K562 (cell line): ENCODE measurements at regions not wholly inside any gene's neighbourhood (a gene's known extent, or its start where the extent isn't known, plus 50 kb on each side); places are given as distances from the start of the nearest gene placed in this dataset.

Experiments used
- ATAC-seq: fragments of 200-7000 bp; cut with Tn5 transposase; 3 replicates; pipeline ENCODE4 v1.9.1; 2020; ENCODE audit warnings: moderate library complexity
- BruUV-seq: library from RNA; stranded (reverse); fragments of 400-500 nt; replicated peaks from 2 replicates; lab custom pipeline; 2021; lab: Mats Ljungman, UMichigan
- CTCF ChIA-PET: fragments of 300-600 bp; formaldehyde crosslinking; extraction: SDS; loops from one replicate; lab custom pipeline; 2021; ENCODE audit warnings: low intra/inter-chr PET ratio; lab: Yijun Ruan, JAX
- POLR2A ChIA-PET: fragments of 300-600, 350-650 bp; sonication (Branson Sonifier 250); formaldehyde crosslinking; extraction: SDS; loops from one replicate; lab custom pipeline; 2021; ENCODE audit warnings: antibody characterized with exemption, inconsistent platforms; lab: Yijun Ruan, JAX
- DNase-seq, 4 experiments: peaks; one replicate each; pipeline versions ENCODE4 v3.0.0 to v3.0.0-alpha.2; 2011 to 2018; ENCODE audit warnings: low spot score in 3 of 4, mixed read lengths in 3 of 4; ENCODE audit errors: extremely low read depth in 1 of 4
- FAIRE-seq: peaks from 2 replicates; lab custom pipeline; 2011; peaks lifted over from hg19 to GRCh38; lab: Jason Lieb, UNC
- H2AFZ ChIP-seq: 2 replicates; pipeline ENCODE4 v1.6.0; 2011; ENCODE audit warnings: low read depth, low read length, control low read depth, inconsistent platforms
- H3K27ac ChIP-seq: fragments of 200-600 bp; 3 replicates; pipeline ENCODE4 v1.8.0; 2011; ENCODE audit warnings: low read depth, mild to moderate bottlenecking, control low read depth, inconsistent platforms, low read length, moderate library complexity, mixed read lengths; ENCODE audit errors: extremely low read depth
- H3K27me3 ChIP-seq, 2 experiments: fragments of 300-600 bp in 1 of 2; 2 replicates in 1 of 2; 3 replicates in 1 of 2; pipeline versions ENCODE4 v1.6.0 to v1.8.0; 2011; ENCODE audit warnings: inconsistent platforms in 2 of 2, low read length in 2 of 2, mild to moderate bottlenecking in 1 of 2, mixed read lengths in 1 of 2, moderate library complexity in 1 of 2; ENCODE audit not compliant: control insufficient read depth in 2 of 2, insufficient read depth in 2 of 2
- H3K36me3 ChIP-seq: fragments of 300-600 bp; 3 replicates; pipeline ENCODE4 v1.8.0; 2011; ENCODE audit warnings: mild to moderate bottlenecking, low read length, inconsistent platforms; ENCODE audit not compliant: control insufficient read depth, insufficient read depth
- H3K4me1 ChIP-seq, 2 experiments: fragments of 200-600 bp in 1 of 2; replicated peaks in 1 of 2; 2 replicates in 1 of 2; 3 replicates in 1 of 2; pipeline versions ENCODE4 v1.5.1 to v1.8.0; 2011; ENCODE audit warnings: inconsistent platforms in 2 of 2, low read length in 2 of 2, mild to moderate bottlenecking in 1 of 2, mixed read lengths in 1 of 2, moderate library complexity in 1 of 2; ENCODE audit not compliant: control insufficient read depth in 2 of 2, insufficient read depth in 2 of 2
- H3K4me2 ChIP-seq: 2 replicates; pipeline ENCODE4 v1.6.1; 2011; ENCODE audit warnings: low read length, control low read depth, inconsistent platforms, mixed read lengths; ENCODE audit not compliant: insufficient read depth
- H3K4me3 ChIP-seq: fragments of 200-600 bp; sonication (generic), shearing (Covaris generic); 2 replicates; pipeline ENCODE4 v1.5.1; 2016; ENCODE audit warnings: control low read depth, inconsistent platforms
- H3K79me2 ChIP-seq: fragments of 200-600 bp; 3 replicates; pipeline ENCODE4 v1.8.0; 2011; ENCODE audit warnings: low read length, inconsistent platforms; ENCODE audit not compliant: control insufficient read depth, insufficient read depth
- H3K9ac ChIP-seq, 2 experiments: 2 replicates each; pipeline versions ENCODE4 v1.6.0 to v1.6.1; 2011; ENCODE audit warnings: low read depth in 2 of 2, low read length in 2 of 2, control low read depth in 1 of 2, inconsistent platforms in 1 of 2, mild to moderate bottlenecking in 1 of 2, mixed read lengths in 1 of 2; ENCODE audit not compliant: insufficient read depth in 1 of 2
- H3K9me1 ChIP-seq: one replicate; pipeline ENCODE4 v1.6.0; 2011; ENCODE audit warnings: inconsistent platforms, mild to moderate bottlenecking, low read length, moderate library complexity; ENCODE audit not compliant: control insufficient read depth, insufficient read depth
- H3K9me3 ChIP-seq: replicated peaks from 2 replicates; pipeline ENCODE4 v1.5.1; 2011; ENCODE audit warnings: low read depth, low read length, inconsistent platforms; ENCODE audit not compliant: control insufficient read depth, insufficient read depth
- H4K20me1 ChIP-seq: replicated peaks from 2 replicates; pipeline ENCODE4 v1.6.1; 2011; ENCODE audit warnings: low read length, inconsistent platforms, mixed read lengths; ENCODE audit not compliant: control insufficient read depth, insufficient read depth
- HDAC6 ChIP-seq: IDR thresholded peaks from 2 replicates; pipeline ENCODE4 v1.6.1; 2012; ENCODE audit warnings: low read depth, mild to moderate bottlenecking, control low read depth, inconsistent platforms, low read length, moderate library complexity
- KHSRP ChIP-seq: fragments of 450-650 bp; IDR thresholded peaks from 2 replicates; pipeline ENCODE4 v1.6.1; 2017
- MLLT1 ChIP-seq, 2 experiments: fragments of 450-650 bp; IDR thresholded peaks; 2 replicates each; pipeline ENCODE4 v1.6.1; 2016
- POLR2H ChIP-seq: IDR thresholded peaks from 2 replicates; pipeline ENCODE4 v1.6.1; 2016; ENCODE audit warnings: missing genetic modification characterization, low read depth, mild to moderate bottlenecking, control low read depth, missing compliant biosample characterization, moderate library complexity
- POLR3A ChIP-seq: IDR thresholded peaks from 2 replicates; pipeline ENCODE4 v1.6.1; 2011; ENCODE audit warnings: borderline replicate concordance, mild to moderate bottlenecking, moderate library complexity; ENCODE audit not compliant: insufficient read length, insufficient read depth; ENCODE audit errors: extremely low read depth
- XRCC5 ChIP-seq: fragments of 200-400 bp; formaldehyde crosslinking; IDR thresholded peaks from 2 replicates; pipeline ENCODE4 v1.6.1; 2017; ENCODE audit warnings: low read depth, mild to moderate bottlenecking, low read length
- ZBTB2 ChIP-seq: fragments of 450-650 bp; IDR thresholded peaks from 2 replicates; pipeline ENCODE4 v1.6.1; 2016; ENCODE audit warnings: antibody characterized with exemption
- ZC3H8 ChIP-seq: fragments of 450-650 bp; IDR thresholded peaks from 2 replicates; pipeline ENCODE4 v1.6.1; 2017
- ZNF134 ChIP-seq: fragments of 250-450 bp; sonication (Bioruptor Pico); conservative IDR thresholded peaks from 2 replicates; pipeline ENCODE4 v1.4.0; 2020
- ZNF280A ChIP-seq: fragments of 450-650 bp; IDR thresholded peaks from 2 replicates; pipeline ENCODE4 v1.6.1; 2018; ENCODE audit warnings: mild to moderate bottlenecking, low read depth; ENCODE audit not compliant: partially characterized antibody
- ZNF766 ChIP-seq: fragments of 200-800 bp; sonication (Bioruptor generic); conservative IDR thresholded peaks from 2 replicates; pipeline ENCODE4 v1.6.1; 2016; ENCODE audit warnings: missing genetic modification characterization, missing compliant biosample characterization
- WGBS: fragments of 100-300 bp; shearing (Covaris generic); methylation state at CpG from one replicate; pipeline ENCODE4 v1.1.6; 2016; ENCODE audit warnings: low coverage, mixed read lengths; ENCODE audit not compliant: insufficient coverage; ENCODE audit errors: missing lambda C conversion rate; 5-methylcytosine and 5-hydroxymethylcytosine counted together
- in situ Hi-C: fragments of 300-500 bp; cut with MboI; formaldehyde crosslinking; loops from 4 replicates; pipeline ENCODE4 v1.15.0; 2018; ENCODE audit warnings: inconsistent platforms, mixed read lengths
- intact Hi-C: fragments of 100-400 bp; cut with micrococcal nuclease; formaldehyde crosslinking; loops from 2 replicates; pipeline ENCODE4 v1.14.2; 2022
- TF ChIP-seq, protein P1 (sequence below): fragments of 250-450 bp; sonication (Bioruptor Pico); IDR thresholded peaks from 2 replicates; pipeline ENCODE4 v1.5.0; 2021; ENCODE audit warnings: mild to moderate bottlenecking, moderate library complexity
- TF ChIP-seq, protein P2 (sequence below), 3 experiments: fragments of 200-800 bp in 1 of 3; sonication (Bioruptor generic) in 1 of 3; sonication (generic) in 1 of 3; formaldehyde crosslinking in 1 of 3; IDR thresholded peaks; 2 replicates each; pipeline versions ENCODE4 v1.6.1 to v1.8.0; 2016 to 2022; ENCODE audit warnings: mild to moderate bottlenecking in 2 of 3, missing compliant biosample characterization in 2 of 3, missing genetic modification characterization in 2 of 3, missing genetic modification reagents in 1 of 3
- TF ChIP-seq, protein P3 (sequence below): fragments of 250-450 bp; sonication (Bioruptor Pico); IDR thresholded peaks from 2 replicates; pipeline ENCODE4 v1.9.0; 2021; ENCODE audit warnings: mild to moderate bottlenecking

GRCh38 chr2:193538061-193538460, 1343.3 kb upstream of the TMEFF2 start:
- no peaks in the 10 kb centered on the region for H3K36me3 ChIP-seq
- no peak overlapping the region for H3K4me3 ChIP-seq
- no peak overlapping the region for H3K27ac ChIP-seq
- no peaks in the 10 kb centered on the region for H4K20me1 ChIP-seq
- TF ChIP-seq POLR3A (no peak), ZC3H8 (no peak), ZNF280A (no peak), ZNF766 (CRISPR knock-in tag) (no peak), MLLT1 (IDR thresholded peaks at IDR 0.05) (no peak), ZBTB2 (no peak), XRCC5 (no peak), POLR2H (tag) (no peak), HDAC6 (no peak), ZNF134 (CRISPR knock-in tag) (no peak), KHSRP (no peak)
- TF ChIP-seq, protein P1, sequence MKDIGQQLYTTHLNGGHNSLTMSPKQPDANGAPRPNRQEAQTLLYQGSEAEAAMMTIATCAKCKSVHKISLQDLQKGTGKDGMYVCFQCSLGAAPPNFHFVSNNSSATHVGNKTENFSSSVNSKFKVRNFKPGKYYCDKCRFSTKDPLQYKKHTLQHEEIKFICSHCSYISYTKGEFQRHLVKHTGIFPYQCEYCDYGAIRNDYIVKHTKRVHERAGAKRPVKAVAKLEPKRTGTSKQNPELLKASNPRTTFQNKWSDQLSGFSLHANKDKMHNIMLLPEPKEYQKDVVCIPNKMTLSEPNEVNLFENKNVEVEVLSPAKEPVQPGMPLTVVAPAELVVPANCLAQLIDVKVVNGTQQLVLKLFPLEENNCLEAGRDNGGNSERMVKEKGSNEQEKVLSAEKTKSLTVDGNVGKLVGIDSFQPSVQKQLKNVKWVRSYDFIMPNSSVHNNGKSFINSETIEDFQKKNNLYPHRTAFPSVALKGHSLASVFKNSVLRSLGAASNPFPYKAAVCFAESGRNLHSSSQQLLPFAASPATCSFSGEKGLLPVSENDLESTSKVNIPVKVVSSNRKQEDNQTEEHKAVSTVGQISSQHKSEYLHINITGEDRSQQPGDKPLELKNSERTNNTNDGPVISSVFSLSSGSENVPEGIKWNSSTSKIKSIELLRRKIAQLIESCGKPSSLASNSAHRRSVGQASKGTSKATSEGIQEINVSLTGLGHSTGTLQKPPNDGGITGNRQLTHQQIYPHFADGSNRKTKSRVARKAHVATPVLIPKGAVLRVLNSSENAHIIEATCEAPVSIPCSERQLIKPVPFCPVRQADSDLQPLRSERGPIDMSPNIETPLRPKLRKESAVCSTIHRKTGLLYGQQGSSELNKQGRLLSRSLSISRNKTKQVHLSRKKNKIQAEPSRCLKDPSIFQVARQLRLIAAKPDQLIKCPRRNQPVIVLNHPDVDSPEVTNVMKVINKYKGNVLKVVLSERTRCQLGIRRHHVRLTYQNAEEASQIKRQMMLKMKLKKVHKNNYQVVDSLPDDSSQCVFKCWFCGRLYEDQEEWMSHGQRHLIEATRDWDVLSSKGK (CRISPR knock-in tag): no peak
- TF ChIP-seq, protein P2, sequence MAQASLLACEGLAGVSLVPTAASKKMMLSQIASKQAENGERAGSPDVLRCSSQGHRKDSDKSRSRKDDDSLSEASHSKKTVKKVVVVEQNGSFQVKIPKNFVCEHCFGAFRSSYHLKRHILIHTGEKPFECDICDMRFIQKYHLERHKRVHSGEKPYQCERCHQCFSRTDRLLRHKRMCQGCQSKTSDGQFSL (CRISPR knock-in tag; IDR thresholded peaks at IDR 0.05): no peak
- TF ChIP-seq, protein P2 (tag; IDR thresholded peaks at IDR 0.05): no peak
- TF ChIP-seq, protein P3, sequence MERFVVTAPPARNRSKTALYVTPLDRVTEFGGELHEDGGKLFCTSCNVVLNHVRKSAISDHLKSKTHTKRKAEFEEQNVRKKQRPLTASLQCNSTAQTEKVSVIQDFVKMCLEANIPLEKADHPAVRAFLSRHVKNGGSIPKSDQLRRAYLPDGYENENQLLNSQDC: no peak
- no peak for FAIRE-seq
- H2AFZ ChIP-seq: no peak overlapping the region
- H3K9ac ChIP-seq: no peak overlapping the region
- H3K4me2 ChIP-seq: no peak overlapping the region
- ChIA-PET POLR2A (no interaction called here), CTCF (no interaction called here)
- H3K9me3 ChIP-seq: no peaks in the 10 kb centered on the region
- in situ Hi-C loops: no loop called here
- WGBS: 17% methylated on average over 2 of the region's 2 CpGs
- H3K27me3 ChIP-seq: no peaks in the 10 kb centered on the region
- DNase-seq: no peak
- no peak for ATAC-seq
- no peaks in the 10 kb centered on the region for H3K79me2 ChIP-seq
- BruUV-seq: no TSS peak
- intact Hi-C loops: no loop called here
- no peaks in the 10 kb centered on the region for H3K9me1 ChIP-seq
- H3K4me1 ChIP-seq: no peaks in the 10 kb centered on the region
